OCI-LY1 (cell line): ENCODE measurements at regions not wholly inside any gene's neighbourhood (a gene's known extent, or its start where the extent isn't known, plus 50 kb on each side); places are given as distances from the start of the nearest gene placed in this dataset.

ENCODE experiments used
- CTCF ChIP-seq: fragments of 200-600 bp; sonication (generic), shearing (Covaris generic); IDR thresholded peaks from 2 replicates; pipeline ENCODE4 v1.5.1; 2017; ENCODE audit warnings: mild to moderate bottlenecking, antibody characterized with exemption, low read length, moderate library complexity, mixed read lengths
- EZH2 ChIP-seq: fragments of 200-600 bp; sonication (generic), shearing (Covaris generic); IDR thresholded peaks from 2 replicates; pipeline ENCODE4 v1.8.0; 2017; ENCODE audit warnings: borderline replicate concordance, mixed run types, mild to moderate bottlenecking, antibody characterized with exemption, low read length, moderate library complexity, mixed read lengths

GRCh38 chr14:106459971-106460730, 933.8 kb downstream of the TMEM121 start:
- TF ChIP-seq CTCF = no peak
- no peak for TF ChIP-seq EZH2
